GM04504 (cell line): ENCODE measurements at regions not wholly inside any gene's neighbourhood (a gene's known extent, or its start where the extent isn't known, plus 50 kb on each side); places are given as distances from the start of the nearest gene placed in this dataset.

Experiments used
- DNase-seq: peaks from one replicate; pipeline ENCODE4 v3.0.0-alpha.2; 2012; ENCODE audit warnings: low read depth

- no peak for DNase-seq
Observed at GRCh38 chr13:53856573-53857195, 828.1 kb downstream of the OLFM4 start.

GRCh38 chr13:53863520-53863919, 834.9 kb downstream of the OLFM4 start:
- DNase-seq = no peak

DNA sequence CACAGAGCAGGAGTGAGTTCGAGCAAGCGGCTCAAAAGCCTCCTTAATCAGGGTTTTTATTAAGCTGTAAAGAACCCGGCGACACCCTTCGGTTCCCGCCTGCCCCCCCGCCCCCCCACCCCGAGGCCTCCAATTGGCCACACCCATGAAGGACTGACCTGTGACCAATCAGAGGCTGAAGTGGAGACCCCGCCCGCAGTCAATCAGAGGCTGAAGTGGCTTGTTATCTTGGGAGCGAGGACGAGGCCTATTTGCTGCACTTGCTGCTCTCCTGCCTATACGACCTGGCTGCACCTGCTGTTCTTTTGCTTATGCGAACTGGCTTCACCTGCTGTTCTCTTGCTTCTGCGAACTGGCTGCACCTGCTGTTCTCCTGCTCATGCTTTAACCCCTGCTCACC, 844.9 kb downstream of the OLFM4 start:
- DNase-seq = no peak

- DNase-seq = no peak
Observed at GRCh38 chr13:53878861-53879260, 850.2 kb downstream of the OLFM4 start.

DNA sequence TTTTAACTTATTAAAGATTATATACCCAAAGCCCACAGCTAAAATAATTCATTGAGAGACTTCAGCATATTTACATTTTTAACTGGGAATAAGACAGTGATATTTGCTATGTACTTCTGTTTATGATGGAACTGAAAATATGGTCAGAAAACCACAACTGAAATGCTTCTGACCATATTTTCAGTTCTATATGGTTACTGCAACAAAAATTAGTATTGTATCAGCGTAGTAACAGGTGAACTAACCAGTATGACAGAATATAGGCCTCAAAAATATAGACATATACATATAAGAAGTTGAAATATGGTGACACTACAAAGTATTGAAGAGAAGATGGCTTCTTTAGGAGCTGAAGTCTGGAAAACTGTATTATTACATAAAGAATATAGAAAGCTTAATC, 857.4 kb downstream of the OLFM4 start:
- no peak for DNase-seq

GRCh38 chr13:53890696-53891095, 862.1 kb downstream of the OLFM4 start:
- no peak for DNase-seq

DNA sequence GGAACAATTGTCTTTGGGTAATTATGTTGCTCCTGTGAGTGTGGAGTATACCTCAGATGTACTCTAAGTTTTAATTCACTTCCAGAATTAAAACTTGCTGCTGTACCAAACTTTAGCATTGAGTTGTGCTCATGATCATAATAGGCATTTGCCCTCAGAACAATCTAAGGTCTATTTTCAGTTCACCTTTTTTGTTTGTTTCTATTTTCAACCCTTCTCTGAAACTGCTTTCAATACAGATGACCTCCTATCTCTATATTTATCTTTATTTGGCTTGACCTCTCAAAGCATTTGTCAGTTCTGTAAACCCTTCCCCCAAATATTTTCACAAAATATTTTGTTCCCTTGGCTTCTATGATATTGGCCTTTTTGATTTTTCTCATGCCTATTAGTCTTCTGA, 873.0 kb downstream of the OLFM4 start:
- DNase-seq = no peak

DNA sequence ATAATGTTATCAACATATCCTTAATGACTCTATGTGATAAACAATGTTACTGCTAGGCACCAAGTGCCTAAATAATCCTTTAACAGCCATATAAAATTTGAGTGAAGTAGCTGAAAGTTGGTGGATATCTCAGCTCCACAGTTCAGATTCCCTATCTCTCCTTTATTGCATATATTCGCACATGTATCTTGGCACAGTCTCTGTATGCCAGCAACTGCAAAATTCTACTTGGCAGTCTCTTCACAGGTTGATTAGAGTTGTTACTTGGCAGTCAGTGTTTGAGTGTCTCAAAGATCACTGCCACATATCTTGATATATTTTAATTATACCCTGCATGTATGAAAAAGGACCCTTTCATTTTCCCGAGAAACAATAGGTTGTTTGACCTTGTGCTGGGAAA, 879.3 kb downstream of the OLFM4 start:
- no peak for DNase-seq

DNA sequence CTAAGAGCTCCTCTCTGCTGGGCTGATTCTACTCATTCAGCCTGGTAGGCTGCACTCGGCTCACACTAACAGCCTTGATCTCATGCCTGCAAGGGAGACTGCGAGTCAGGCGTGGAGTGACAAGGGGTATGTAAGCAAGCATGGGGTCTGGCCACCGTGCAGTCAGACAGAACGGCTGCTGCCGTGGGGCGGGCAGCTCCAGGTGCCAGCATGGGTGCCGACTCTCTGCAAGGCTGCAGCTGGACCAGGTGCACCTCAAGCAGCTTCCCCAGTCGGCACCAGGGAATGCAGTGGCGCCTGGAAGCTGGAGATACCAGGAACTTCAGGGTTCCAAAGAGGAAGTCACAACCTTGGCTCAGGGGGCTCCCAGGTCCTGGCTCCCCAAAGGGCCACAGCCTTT, 892.3 kb downstream of the OLFM4 start:
- no peak for DNase-seq

GRCh38 chr13:53921473-53921872, 892.9 kb downstream of the OLFM4 start:
- DNase-seq = no peak

DNA sequence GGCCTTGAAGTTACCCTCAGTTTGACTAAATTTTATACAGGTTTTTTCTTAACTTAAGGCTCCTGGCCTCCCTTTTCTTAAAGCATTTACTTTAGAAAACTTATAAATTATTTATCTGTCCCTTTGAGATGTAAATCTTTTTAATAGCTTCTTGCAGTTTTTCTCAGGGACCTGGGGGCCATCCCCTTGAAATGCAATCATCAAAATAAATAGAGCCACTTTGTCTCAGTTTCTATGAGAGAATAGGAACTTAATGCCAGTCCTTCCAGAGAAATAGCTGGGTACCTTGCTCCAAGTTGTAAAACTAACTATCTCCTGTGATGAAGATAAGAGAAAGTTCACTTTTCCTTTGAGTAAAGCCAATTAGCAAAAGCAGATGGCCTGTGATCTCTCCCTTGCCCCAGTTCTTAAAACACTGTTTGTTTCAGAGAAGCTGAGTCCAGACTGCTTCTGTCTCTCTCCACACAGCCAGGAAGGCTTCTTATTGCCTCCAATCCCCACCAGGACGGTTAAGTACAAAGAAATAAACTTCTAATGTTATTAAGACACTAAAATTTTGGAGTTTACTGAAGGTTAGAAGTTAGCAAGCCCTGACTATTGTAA, 913.1 kb downstream of the OLFM4 start:
- DNase-seq = no peak

DNA sequence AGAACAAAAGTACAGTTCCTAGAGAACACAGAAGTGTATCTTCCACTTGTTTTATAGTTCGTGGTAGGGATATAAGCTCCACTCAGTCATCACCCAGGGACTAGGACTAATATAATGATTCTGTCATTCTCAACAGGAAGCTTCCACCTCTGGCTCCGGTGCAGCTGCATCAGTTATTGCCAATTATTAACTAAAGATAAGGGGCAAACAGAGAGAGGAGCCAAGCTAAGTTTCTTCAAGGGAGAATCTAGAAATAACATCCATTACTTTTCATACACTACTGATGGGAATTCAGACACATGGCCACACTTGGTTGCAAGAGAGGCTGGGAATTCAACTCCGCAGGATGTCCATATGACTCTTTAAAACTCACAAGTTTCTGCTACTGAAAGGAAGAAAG, 917.9 kb downstream of the OLFM4 start:
- no peak for DNase-seq

DNA sequence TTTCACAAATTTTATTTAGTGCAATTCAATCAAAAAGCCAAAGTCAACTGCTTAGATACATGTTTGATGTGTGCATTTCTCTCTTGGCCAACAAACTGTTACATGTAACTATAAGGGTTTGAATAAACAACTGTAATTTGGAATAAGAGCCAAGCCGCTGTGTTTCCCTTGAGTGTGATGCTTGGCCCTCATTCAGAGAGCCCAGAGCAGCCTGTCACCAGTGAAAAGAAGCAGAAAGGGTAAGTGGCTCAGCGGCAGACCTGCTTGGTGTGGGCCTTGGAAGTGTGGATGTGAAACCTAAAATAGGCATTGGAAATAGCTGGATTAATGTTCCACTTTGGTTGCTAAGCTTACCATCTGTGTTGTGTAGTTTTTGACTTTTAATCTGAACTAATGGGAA, 924.6 kb downstream of the OLFM4 start:
- DNase-seq = no peak
